Mesenchymal stem cell (in vitro differentiated cells and primary cell): ENCODE measurements at regions not wholly inside any gene's neighbourhood (a gene's known extent, or its start where the extent isn't known, plus 50 kb on each side); places are given as distances from the start of the nearest gene placed in this dataset.

Source experiments
- DNase-seq: peaks from one replicate; pipeline ENCODE4 v3.0.0-alpha.2; 2013
- H2AFZ ChIP-seq: one replicate; pipeline ENCODE4 v1.6.1; 2013; ENCODE audit warnings: low read depth, mild to moderate bottlenecking, control low read depth, inconsistent platforms, low read length, moderate library complexity
- H2AK5ac ChIP-seq: 2 replicates; pipeline ENCODE4 v1.6.1; 2013; ENCODE audit warnings: low read length, moderate library complexity, mild to moderate bottlenecking, inconsistent platforms; ENCODE audit not compliant: severe bottlenecking
- H2BK120ac ChIP-seq: one replicate; pipeline ENCODE4 v1.6.1; 2013; ENCODE audit warnings: low read depth, mild to moderate bottlenecking, inconsistent platforms, low read length, moderate library complexity
- H2BK12ac ChIP-seq, 2 experiments: one replicate each; pipeline ENCODE4 v1.6.1; 2013; ENCODE audit warnings: inconsistent platforms in 2 of 2, low read length in 2 of 2, mild to moderate bottlenecking in 2 of 2, moderate library complexity in 2 of 2, control low read depth in 1 of 2
- H2BK15ac ChIP-seq: one replicate; pipeline ENCODE4 v1.6.1; 2013; ENCODE audit warnings: mild to moderate bottlenecking, low read depth, inconsistent platforms; ENCODE audit not compliant: poor library complexity, severe bottlenecking
- H2BK5ac ChIP-seq: 2 replicates; pipeline ENCODE4 v1.6.1; 2013; ENCODE audit warnings: low read depth, mild to moderate bottlenecking, low read length, control low read depth, inconsistent platforms; ENCODE audit not compliant: poor library complexity, severe bottlenecking
- H3K14ac ChIP-seq, 2 experiments: one replicate each; pipeline ENCODE4 v1.6.1; 2013; ENCODE audit warnings: inconsistent platforms in 2 of 2, low read length in 2 of 2, control low read depth in 1 of 2, mild to moderate bottlenecking in 1 of 2, moderate library complexity in 1 of 2
- H3K18ac ChIP-seq, 2 experiments: one replicate each; pipeline ENCODE4 v1.6.1; 2013; ENCODE audit warnings: inconsistent platforms in 2 of 2, low read length in 2 of 2, control low read depth in 1 of 2, low read depth in 1 of 2, mild to moderate bottlenecking in 1 of 2
- H3K23ac ChIP-seq, 2 experiments: one replicate each; pipeline ENCODE4 v1.6.1; 2013; ENCODE audit warnings: inconsistent platforms in 2 of 2, low read length in 2 of 2, mild to moderate bottlenecking in 2 of 2, moderate library complexity in 2 of 2, control low read depth in 1 of 2
- H3K27ac ChIP-seq: 2 replicates; pipeline ENCODE4 v1.5.1; 2013; ENCODE audit warnings: mild to moderate bottlenecking, moderate library complexity, low read length, control low read depth, inconsistent platforms; ENCODE audit not compliant: poor library complexity, severe bottlenecking
- H3K27me3 ChIP-seq, 2 experiments: 2 replicates each; pipeline versions ENCODE4 v1.6.1 to v1.7.0; 2013; ENCODE audit warnings: low read length in 2 of 2, mild to moderate bottlenecking in 2 of 2, moderate library complexity in 2 of 2, control low read depth in 1 of 2, inconsistent platforms in 1 of 2; ENCODE audit not compliant: control insufficient read depth in 1 of 2, insufficient read depth in 1 of 2
- H3K36me3 ChIP-seq, 2 experiments: 2 replicates each; pipeline versions ENCODE4 v1.6.1 to v1.7.0; 2013; ENCODE audit warnings: low read length in 2 of 2, control low read depth in 1 of 2, inconsistent platforms in 1 of 2, low read depth in 1 of 2, mild to moderate bottlenecking in 1 of 2; ENCODE audit not compliant: insufficient read depth in 2 of 2, control insufficient read depth in 1 of 2
- H3K4ac ChIP-seq, 2 experiments: one replicate each; pipeline ENCODE4 v1.6.1; 2013; ENCODE audit warnings: inconsistent platforms in 2 of 2, low read length in 2 of 2, mild to moderate bottlenecking in 2 of 2, moderate library complexity in 2 of 2, control low read depth in 1 of 2, low read depth in 1 of 2
- H3K4me1 ChIP-seq: 2 replicates; pipeline ENCODE4 v1.6.1; 2013; ENCODE audit warnings: low read depth, low read length, control low read depth; ENCODE audit not compliant: control insufficient read depth, insufficient read depth
- H3K4me2 ChIP-seq: 2 replicates; pipeline ENCODE4 v1.6.1; 2013; ENCODE audit warnings: low read length, mild to moderate bottlenecking, inconsistent platforms; ENCODE audit not compliant: poor library complexity, severe bottlenecking
- H3K4me3 ChIP-seq, 2 experiments: 2 replicates each; pipeline versions ENCODE4 v1.5.1 to v1.7.0; 2013; ENCODE audit warnings: low read length in 2 of 2, mild to moderate bottlenecking in 2 of 2, control low read depth in 1 of 2, low read depth in 1 of 2; ENCODE audit not compliant: insufficient read depth in 1 of 2
- H3K79me1 ChIP-seq: replicated peaks from 2 replicates; pipeline ENCODE4 v1.6.1; 2013; ENCODE audit warnings: mild to moderate bottlenecking, control low read depth, low read length, inconsistent platforms; ENCODE audit not compliant: poor library complexity, severe bottlenecking
- H3K9ac ChIP-seq: 2 replicates; pipeline ENCODE4 v1.7.0; 2013; ENCODE audit warnings: mild to moderate bottlenecking, low read length, moderate library complexity
- H3K9me3 ChIP-seq: 2 replicates; pipeline ENCODE4 v1.7.0; 2013; ENCODE audit warnings: mild to moderate bottlenecking, low read length; ENCODE audit not compliant: control insufficient read depth
- H4K8ac ChIP-seq: one replicate; pipeline ENCODE4 v1.6.1; 2013; ENCODE audit warnings: inconsistent platforms, mild to moderate bottlenecking, low read length, moderate library complexity
- H4K91ac ChIP-seq: one replicate; pipeline ENCODE4 v1.6.1; 2013; ENCODE audit warnings: mild to moderate bottlenecking, low read length, inconsistent platforms
- WGBS: methylation state at CpG from one replicate; pipeline ENCODE4 v1.1.7; 2013; ENCODE audit warnings: mixed read lengths; 5-methylcytosine and 5-hydroxymethylcytosine counted together

DNA sequence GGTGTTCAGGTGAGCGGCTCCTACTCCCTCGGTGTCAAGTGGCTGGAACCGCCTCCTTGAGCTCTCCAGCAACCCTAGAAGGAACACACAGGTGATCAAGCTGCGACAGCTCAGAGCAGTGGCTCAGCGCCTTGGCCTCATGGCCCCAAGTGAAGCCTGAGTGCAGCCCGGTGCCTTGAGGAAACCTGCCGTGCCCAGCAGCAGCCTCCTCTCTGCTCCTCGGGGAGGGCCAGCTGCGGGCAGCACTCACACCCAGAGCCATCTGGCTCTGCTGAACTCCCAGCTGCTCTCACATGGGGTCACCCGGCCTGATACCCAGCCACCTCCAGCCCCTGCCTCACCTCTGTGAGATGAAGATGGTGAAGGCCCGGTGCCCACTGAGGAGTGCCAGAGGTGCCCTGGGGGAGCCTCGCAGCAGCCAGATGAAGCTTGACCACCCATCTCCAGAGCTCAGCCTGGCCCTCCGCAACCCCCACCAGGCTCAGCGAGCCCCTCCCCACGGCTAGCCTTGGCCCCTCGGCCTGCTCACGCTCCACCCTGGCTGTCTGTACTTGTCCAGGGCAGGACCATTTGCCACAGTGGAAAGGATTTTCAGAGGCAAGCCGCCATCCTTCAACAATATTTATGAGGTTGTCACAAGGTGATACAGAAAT lies 70.6 kb upstream of the RAB6C start:
- Histone ChIP-seq H3K23ac (no peak overlapping the region), H3K79me1 (no peaks in the 10 kb centered on the region), H2AFZ (no peak overlapping the region), H2BK12ac (no peak overlapping the region), H3K9me3 (no peaks in the 10 kb centered on the region), H3K27me3 (peaks cover 0 to 74% of the 10 kb centered on the region in 2 experiments), H2BK15ac (no peak overlapping the region), H3K27ac (no peak overlapping the region), H3K14ac (no peak overlapping the region), H3K9ac (no peak overlapping the region), H3K18ac (no peak overlapping the region), H3K4me2 (no peak overlapping the region), H4K8ac (no peak overlapping the region), H3K36me3 (no peaks in the 10 kb centered on the region), H4K91ac (no peak overlapping the region), H2BK5ac (no peak overlapping the region), H3K4ac (no peak overlapping the region), H3K4me1 (no peaks in the 10 kb centered on the region), H3K4me3 (no peak overlapping the region), H2AK5ac (no peak overlapping the region), H2BK120ac (no peak overlapping the region)
- DNase-seq: no peak
- WGBS: 82% methylated on average over 14 of the region's 18 CpGs

DNA sequence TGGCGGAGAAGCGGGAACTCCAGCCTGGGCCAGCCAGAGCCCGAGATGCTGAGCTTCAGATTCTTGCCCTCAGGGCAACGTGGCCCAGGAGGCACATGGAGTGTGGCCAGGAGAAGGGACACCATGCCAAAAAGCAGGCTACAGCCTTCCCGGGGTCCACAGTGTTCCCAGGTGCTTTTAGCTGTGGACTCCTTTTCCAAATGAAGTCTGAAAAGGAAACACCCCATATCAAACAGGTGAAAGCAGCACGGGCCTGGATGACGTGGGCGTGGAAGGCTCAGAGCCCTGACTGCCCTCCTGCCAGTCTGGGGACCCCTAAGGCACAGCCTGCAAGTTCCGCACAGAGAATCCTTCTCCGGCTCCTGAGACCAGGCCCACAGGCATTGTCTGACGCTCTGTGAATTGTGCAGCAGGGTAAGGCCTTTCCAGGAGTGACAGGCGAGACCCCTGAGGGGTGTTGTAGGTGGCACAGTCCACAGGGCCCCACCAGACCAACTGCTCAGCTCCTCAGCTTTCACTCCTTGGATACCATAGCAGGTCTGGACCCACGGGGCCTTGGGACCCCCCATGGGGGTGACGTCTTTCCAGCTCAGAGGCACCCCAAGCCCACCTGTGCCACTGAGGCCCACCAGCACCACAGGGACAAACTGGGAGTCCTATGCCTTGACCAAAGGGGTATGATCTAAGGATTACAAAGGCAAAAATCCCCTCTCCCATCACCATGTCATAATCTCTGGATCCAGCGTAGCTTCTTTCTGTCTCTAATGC lies 69.6 kb upstream of the RAB6C start:
- no peak overlapping the region for H4K91ac ChIP-seq
- no peak overlapping the region for H3K18ac ChIP-seq
- H3K27me3 ChIP-seq: peaks cover 0 to 79% of the 10 kb centered on the region in 2 experiments
- H2AFZ ChIP-seq: no peak overlapping the region
- H2BK120ac ChIP-seq: no peak overlapping the region
- H3K23ac ChIP-seq: no peak overlapping the region
- H3K9me3 ChIP-seq: no peaks in the 10 kb centered on the region
- no peak overlapping the region for H3K4me3 ChIP-seq
- H3K4ac ChIP-seq: no peak overlapping the region
- H2BK12ac ChIP-seq: no peak overlapping the region
- no peaks in the 10 kb centered on the region for H3K79me1 ChIP-seq
- H3K36me3 ChIP-seq: no peaks in the 10 kb centered on the region
- no peak overlapping the region for H2BK5ac ChIP-seq
- WGBS: 80% methylated on average over 15 of the region's 15 CpGs
- no peak for DNase-seq
- H3K4me1 ChIP-seq: no peaks in the 10 kb centered on the region
- H3K27ac ChIP-seq: no peak overlapping the region
- H2AK5ac ChIP-seq: no peak overlapping the region
- H3K9ac ChIP-seq: no peak overlapping the region
- H4K8ac ChIP-seq: no peak overlapping the region
- H3K4me2 ChIP-seq: no peak overlapping the region
- no peak overlapping the region for H2BK15ac ChIP-seq
- no peak overlapping the region for H3K14ac ChIP-seq

DNA sequence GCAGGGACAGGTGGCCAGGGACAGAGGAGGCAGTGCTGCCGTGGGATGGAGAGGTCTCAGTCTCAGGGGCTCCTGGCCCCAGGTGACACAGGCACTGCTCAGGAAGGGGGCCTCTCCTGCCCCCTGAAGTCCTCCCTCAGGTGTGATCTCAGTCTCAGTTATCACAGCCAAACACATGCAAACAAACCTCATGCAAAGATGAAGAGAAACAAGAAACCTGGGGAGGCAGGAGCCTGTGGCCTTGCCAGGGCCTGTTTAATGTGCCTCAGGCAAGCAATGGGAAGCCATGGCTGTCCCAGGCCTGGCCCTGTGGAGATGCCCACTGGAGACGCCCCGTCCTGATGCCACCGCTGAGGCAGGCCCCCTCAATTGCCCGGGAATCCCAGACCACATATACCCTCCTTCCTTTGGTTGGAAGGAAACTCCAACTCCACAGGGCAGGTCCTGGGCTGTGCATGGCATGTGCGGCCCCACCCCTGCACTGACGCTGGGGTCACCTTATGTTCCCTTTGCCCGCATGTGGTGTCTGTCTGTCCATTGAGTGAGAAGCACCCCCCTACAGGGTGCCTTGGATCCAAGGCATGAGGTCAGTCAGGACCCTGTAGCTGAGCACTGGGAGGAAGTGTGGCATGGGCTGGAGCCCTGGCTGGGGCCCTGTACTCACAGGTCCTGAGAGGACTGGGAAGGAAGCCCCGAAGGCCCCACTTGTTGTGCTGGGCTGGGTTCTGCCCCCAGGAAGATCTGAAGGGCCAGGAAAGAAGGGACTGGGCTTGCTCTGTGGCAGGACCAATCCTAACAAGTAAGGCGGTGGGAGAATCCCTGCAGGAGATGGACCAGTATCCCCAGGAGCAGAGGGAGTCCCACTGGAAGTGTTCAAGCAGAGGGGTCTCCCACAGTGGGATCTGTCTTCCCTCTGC lies 68.8 kb upstream of the RAB6C start:
- H3K18ac ChIP-seq: no peak overlapping the region
- H3K27me3 ChIP-seq: peaks cover 0 to 70% of the 10 kb centered on the region in 2 experiments
- no peak overlapping the region for H3K9ac ChIP-seq
- no peak overlapping the region for H3K14ac ChIP-seq
- no peaks in the 10 kb centered on the region for H3K36me3 ChIP-seq
- H4K8ac ChIP-seq: no peak overlapping the region
- no peak overlapping the region for H2AFZ ChIP-seq
- no peak overlapping the region for H3K4me2 ChIP-seq
- DNase-seq: no peak
- 83% methylated on average over 10 of the region's 10 CpGs for WGBS
- H3K79me1 ChIP-seq: no peaks in the 10 kb centered on the region
- no peak overlapping the region for H3K23ac ChIP-seq
- H4K91ac ChIP-seq: no peak overlapping the region
- H3K9me3 ChIP-seq: no peaks in the 10 kb centered on the region
- no peak overlapping the region for H2BK12ac ChIP-seq
- H3K4me1 ChIP-seq: no peaks in the 10 kb centered on the region
- H3K4ac ChIP-seq: no peak overlapping the region
- H2AK5ac ChIP-seq: no peak overlapping the region
- H2BK15ac ChIP-seq: no peak overlapping the region
- no peak overlapping the region for H3K27ac ChIP-seq
- H3K4me3 ChIP-seq: no peak overlapping the region
- H2BK120ac ChIP-seq: no peak overlapping the region
- no peak overlapping the region for H2BK5ac ChIP-seq
